Activated B cell treated with CpG ODN at 0.5 μM for 24 hours (primary cell): ENCODE measurements at regions not wholly inside any gene's neighbourhood (a gene's known extent, or its start where the extent isn't known, plus 50 kb on each side); places are given as distances from the start of the nearest gene placed in this dataset.

Source experiments
- ATAC-seq: fragments of 200-7000 bp; cut with Tn5 transposase; one replicate; pipeline ENCODE4 v1.10.0; 2021; ENCODE audit warnings: low read depth, mild to moderate bottlenecking, moderate library complexity
- CTCF ChIA-PET: fragments of 350-600 bp; sonication (Branson Sonifier 250); formaldehyde crosslinking; loops from one replicate; lab custom pipeline; 2021; ENCODE audit warnings: antibody characterized with exemption; lab: Charles Lee
- POLR2A ChIA-PET: fragments of 350-600 bp; sonication (Branson Sonifier 250); formaldehyde crosslinking; loops from one replicate; lab custom pipeline; 2021; ENCODE audit warnings: antibody characterized with exemption; lab: Charles Lee
- DNase-seq: peaks from one replicate; pipeline ENCODE4 v3.0.0; 2022
- H3K27ac Mint-ChIP-seq: one replicate; pipeline ENCODE4 v1.8.0; 2020; ENCODE audit warnings: mixed read lengths
- H3K27me3 Mint-ChIP-seq: one replicate; pipeline ENCODE4 v1.8.0; 2021; ENCODE audit warnings: mixed read lengths
- H3K36me3 Mint-ChIP-seq: one replicate; pipeline ENCODE4 v1.8.0; 2021; ENCODE audit warnings: low read depth, mixed read lengths
- H3K4me1 Mint-ChIP-seq: one replicate; pipeline ENCODE4 v1.8.0; 2021; ENCODE audit warnings: mixed read lengths
- H3K4me3 Mint-ChIP-seq: one replicate; pipeline ENCODE4 v1.8.0; 2020; ENCODE audit warnings: mild to moderate bottlenecking, mixed read lengths
- H3K9me3 Mint-ChIP-seq: one replicate; pipeline ENCODE4 v1.8.0; 2020; ENCODE audit warnings: mixed read lengths
- intact Hi-C: fragments of 100-400 bp; cut with micrococcal nuclease; formaldehyde crosslinking; loops from one replicate; pipeline ENCODE4 v1.15.1; 2024
- TF ChIP-seq, protein P1 (sequence below): fragments of 200-600 bp; IDR thresholded peaks from one replicate; pipeline ENCODE4 v1.8.0; 2022; ENCODE audit warnings: antibody characterized with exemption, mild to moderate bottlenecking

DNA sequence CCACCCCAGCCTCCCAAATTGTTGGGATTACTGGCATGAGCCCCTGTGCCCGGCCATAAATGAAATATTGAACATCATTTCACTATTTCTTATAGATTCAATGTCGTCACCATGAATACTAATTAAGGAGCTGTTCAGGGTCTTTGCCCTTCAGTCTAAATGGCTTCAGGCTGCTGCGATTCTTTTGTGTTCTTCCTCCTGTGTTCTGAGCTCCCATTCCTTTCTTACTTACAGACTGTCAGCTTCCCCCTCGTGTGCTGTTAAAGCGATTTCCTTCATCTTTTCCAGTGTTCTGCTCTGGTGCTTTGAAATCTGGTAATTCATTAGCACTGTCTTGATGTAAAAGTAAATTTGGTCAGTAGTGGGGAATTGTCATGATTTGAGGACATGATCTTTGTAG, 63.3 kb upstream of the PRDM1 start:
- DNase-seq (no peak), ATAC-seq (no peak)
- TF ChIP-seq, protein P1, sequence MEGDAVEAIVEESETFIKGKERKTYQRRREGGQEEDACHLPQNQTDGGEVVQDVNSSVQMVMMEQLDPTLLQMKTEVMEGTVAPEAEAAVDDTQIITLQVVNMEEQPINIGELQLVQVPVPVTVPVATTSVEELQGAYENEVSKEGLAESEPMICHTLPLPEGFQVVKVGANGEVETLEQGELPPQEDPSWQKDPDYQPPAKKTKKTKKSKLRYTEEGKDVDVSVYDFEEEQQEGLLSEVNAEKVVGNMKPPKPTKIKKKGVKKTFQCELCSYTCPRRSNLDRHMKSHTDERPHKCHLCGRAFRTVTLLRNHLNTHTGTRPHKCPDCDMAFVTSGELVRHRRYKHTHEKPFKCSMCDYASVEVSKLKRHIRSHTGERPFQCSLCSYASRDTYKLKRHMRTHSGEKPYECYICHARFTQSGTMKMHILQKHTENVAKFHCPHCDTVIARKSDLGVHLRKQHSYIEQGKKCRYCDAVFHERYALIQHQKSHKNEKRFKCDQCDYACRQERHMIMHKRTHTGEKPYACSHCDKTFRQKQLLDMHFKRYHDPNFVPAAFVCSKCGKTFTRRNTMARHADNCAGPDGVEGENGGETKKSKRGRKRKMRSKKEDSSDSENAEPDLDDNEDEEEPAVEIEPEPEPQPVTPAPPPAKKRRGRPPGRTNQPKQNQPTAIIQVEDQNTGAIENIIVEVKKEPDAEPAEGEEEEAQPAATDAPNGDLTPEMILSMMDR = no peak
- intact Hi-C loops = no loop called here
- H3K4me3 Mint-ChIP-seq = no peak overlapping the region
- no peaks in the 10 kb centered on the region for H3K4me1 Mint-ChIP-seq
- H3K27me3 Mint-ChIP-seq = peaks cover 25% of the 10 kb centered on the region
- POLR2A ChIA-PET = interaction anchor here (0.7 kb wide), 1 partner anchor 25 kb away, joined by 8 read pairs; no protein-coding TSS in a partner anchor
- no peaks in the 10 kb centered on the region for H3K36me3 Mint-ChIP-seq
- H3K9me3 Mint-ChIP-seq = no peaks in the 10 kb centered on the region
- CTCF ChIA-PET = no interaction called here
- no peak overlapping the region for H3K27ac Mint-ChIP-seq

DNA sequence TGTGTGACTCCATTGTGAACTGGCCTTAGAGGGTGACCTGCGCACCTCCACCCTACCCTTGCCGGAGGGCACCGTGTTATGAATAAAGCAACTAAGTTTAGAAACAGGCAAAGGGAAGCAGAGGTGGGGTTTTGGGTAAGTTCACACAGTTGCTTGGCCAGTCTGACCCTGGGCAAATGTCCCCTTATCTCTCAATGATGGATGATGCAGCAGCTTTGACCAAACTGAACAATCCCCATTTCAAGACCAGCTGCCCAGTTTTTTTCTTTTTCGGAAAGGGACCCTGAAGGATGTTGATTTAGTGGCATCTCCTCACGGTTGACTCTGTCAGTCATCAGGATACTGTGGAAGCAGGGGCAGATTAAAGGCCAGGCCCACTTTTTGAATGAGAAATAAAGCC, 68.7 kb upstream of the PRDM1 start:
- Mint-ChIP-seq H3K4me1 (no peaks in the 10 kb centered on the region), H3K4me3 (no peak overlapping the region), H3K27ac (no peak overlapping the region), H3K36me3 (no peaks in the 10 kb centered on the region), H3K9me3 (no peaks in the 10 kb centered on the region), H3K27me3 (peaks cover 18% of the 10 kb centered on the region)
- ChIA-PET POLR2A (no interaction called here), CTCF (no interaction called here)
- intact Hi-C loops = no loop called here
- DNase-seq = no peak
- ATAC-seq = no peak
- TF ChIP-seq, protein P1 = no peak

DNA sequence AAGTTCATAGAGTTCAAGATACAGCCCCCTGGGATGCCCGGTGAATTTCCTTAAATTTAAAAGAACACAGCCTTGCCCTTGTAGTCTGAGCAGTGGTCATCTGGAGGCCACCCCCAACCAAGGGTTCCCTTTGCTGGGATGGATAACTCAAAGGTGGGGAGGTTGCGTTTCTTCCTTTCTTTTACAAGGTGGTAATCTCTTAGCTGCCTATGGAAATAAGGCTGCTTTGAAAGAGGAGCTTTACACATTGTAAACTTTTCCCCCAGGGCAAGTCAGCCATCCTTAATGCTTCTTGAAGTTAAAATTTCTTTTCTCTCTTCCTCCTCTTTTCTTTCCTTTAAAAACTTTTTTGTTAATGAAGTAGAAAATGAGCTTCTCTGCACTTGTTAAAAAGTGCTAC, 71.2 kb upstream of the PRDM1 start:
- ChIA-PET POLR2A (no interaction called here), CTCF (no interaction called here)
- Mint-ChIP-seq H3K27ac (no peak overlapping the region), H3K36me3 (no peaks in the 10 kb centered on the region), H3K9me3 (no peaks in the 10 kb centered on the region), H3K27me3 (peaks cover 14% of the 10 kb centered on the region), H3K4me3 (no peak overlapping the region), H3K4me1 (no peaks in the 10 kb centered on the region)
- intact Hi-C loops = no loop called here
- DNase-seq (no peak), ATAC-seq (no peak)
- TF ChIP-seq, protein P1 = no peak

DNA sequence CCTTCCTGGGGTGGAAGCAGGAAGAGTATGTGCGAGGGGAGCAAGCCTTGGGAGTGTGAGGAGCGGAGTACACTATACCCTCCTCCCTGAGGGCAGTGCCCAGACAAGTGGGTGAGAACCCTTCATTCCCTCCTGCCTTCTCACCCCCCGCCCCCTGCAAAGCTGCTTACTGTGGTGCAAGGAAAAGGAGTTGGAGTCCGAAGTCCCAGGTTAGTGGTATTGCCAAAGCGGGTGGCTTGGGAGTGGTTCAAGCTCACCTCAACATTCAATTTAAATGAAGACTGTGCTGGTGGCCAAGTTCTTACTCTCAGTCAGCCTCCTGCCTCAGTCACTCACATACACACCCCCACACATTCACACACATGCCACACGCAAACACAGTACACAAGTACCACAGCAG, 74.7 kb upstream of the PRDM1 start:
- intact Hi-C loops = no loop called here
- DNase-seq (no peak), ATAC-seq (no peak)
- Mint-ChIP-seq H3K4me3 (no peak overlapping the region), H3K27ac (no peak overlapping the region), H3K36me3 (no peaks in the 10 kb centered on the region), H3K27me3 (peaks cover 9% of the 10 kb centered on the region), H3K9me3 (no peaks in the 10 kb centered on the region), H3K4me1 (no peaks in the 10 kb centered on the region)
- TF ChIP-seq, protein P1 = no peak
- POLR2A ChIA-PET = no interaction called here
- CTCF ChIA-PET = no interaction called here

DNA sequence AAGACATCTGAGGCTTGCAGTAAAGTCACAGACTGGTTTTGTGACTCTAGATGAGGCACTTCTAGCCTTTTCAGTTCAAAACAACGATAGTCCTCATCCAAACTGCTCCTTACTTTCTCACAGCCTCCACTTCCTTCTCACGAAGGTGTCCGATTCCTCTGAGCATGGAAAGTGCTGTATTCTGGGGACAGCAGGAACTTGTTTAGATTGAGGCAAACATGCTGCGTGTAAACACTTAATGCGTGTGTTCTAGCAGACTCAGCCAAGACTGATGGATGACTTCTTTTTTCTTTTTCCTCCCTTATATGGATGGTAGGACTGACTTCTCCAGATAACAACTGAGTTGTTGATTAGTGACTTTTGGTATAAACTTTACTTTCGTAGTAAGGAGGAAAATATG, 80.2 kb upstream of the PRDM1 start:
- Mint-ChIP-seq H3K4me1 (no peaks in the 10 kb centered on the region), H3K27me3 (peaks cover 18% of the 10 kb centered on the region), H3K36me3 (no peaks in the 10 kb centered on the region), H3K9me3 (no peaks in the 10 kb centered on the region), H3K4me3 (no peak overlapping the region), H3K27ac (no peak overlapping the region)
- DNase-seq (no peak), ATAC-seq (no peak)
- TF ChIP-seq, protein P1 = no peak
- intact Hi-C loops = no loop called here
- CTCF ChIA-PET = no interaction called here
- POLR2A ChIA-PET = no interaction called here
